Endometrium (tissue), 2 donors: ENCODE measurements at regions not wholly inside any gene's neighbourhood (a gene's known extent, or its start where the extent isn't known, plus 50 kb on each side); places are given as distances from the start of the nearest gene placed in this dataset.

Source experiments
- FAIRE-seq: peaks from 2 replicates; lab custom pipeline; 2012; peaks lifted over from hg19 to GRCh38; lab: Jason Lieb, UNC
- donor health status: control.
- donor health status: control.

DNA sequence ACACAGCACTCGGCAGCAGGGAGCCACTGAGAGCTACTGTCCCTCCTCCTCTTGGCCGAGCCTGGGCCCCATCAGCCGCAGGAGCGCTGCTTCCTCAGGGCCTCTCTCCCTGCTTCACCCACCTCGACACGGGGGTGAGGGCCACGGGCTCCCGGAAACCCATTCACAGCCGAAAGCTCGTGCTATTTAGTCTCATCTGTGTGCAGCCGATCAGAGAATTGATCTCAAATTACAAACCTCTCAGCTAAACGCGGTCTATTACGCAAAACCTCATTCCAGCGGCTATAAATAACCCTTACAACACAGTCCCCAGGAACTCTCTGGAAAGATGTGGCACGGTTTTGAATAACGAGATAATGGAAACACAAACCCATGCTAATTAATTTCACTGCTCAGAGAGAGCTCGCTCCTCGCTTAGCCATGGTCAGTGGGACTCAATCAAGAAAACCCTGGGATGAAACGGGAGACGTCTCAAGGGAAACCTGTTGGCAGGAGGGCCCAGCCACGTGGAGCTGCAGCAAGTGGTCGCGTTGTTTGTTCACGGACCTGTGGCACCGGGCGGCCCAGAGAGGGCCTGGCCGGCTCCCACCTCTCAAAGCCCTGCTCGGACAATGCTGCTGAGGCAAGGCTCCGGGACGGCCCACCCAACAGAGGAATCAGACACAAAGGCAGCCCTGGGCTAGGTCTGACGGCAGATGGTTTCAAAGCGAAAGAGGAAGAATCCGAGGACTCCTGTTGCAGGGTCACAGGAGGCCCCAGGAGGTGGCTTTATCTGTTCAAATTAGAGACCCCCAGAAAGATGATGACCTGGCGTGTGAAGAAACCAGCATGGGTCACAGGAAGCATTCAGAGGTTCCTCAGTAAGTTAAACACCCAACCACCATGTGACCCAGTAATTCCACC lies 210.5 kb downstream of the CTTN start:
- FAIRE-seq, result no peak

DNA sequence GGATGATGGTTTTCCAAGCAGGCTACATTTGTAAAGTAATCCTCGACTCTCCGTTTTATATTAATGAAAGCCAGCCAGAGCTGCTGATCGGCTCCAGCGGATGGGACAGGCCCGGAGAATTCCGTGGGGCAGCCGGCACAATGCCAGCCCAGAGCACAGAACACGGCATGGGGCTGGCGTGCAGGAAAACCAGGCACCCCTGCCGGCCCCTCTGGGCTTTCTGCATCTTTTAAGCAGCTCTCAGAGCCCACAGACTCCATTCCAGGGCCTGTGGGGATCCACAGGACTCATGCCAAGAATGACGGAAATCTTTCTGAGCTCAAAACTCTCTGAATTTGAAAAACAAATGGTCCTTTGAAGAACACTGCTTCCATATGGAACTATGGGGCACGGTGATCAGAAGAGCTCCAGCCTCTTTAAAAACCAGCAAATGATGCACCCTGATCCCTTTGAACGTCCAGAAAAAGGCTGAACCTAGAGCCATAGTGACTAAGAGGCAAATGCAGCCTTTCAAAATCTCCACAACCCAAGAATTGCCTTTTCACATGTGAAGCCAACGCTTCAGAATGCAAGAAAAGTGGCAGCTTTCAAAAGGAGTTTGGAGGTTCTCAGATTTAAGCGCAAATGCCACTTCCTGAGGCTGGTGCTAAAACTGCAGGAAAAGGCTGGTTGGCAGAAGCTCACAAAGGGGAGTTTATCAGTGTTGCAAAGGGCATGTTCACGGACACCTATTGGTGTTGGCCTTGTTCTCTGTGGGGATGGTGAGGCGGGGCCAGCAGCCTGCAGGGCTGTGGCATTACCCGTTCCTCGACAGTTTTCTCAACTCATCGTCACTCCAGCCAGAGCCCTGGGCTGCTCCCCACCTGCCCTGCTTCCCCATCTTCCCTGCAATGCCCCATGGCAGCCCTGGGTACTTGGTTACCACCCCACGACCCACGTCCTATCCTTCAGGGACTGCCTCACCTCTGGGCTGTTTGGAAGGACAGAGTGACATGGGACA lies 212.5 kb downstream of the CTTN start:
- no peak for FAIRE-seq

DNA sequence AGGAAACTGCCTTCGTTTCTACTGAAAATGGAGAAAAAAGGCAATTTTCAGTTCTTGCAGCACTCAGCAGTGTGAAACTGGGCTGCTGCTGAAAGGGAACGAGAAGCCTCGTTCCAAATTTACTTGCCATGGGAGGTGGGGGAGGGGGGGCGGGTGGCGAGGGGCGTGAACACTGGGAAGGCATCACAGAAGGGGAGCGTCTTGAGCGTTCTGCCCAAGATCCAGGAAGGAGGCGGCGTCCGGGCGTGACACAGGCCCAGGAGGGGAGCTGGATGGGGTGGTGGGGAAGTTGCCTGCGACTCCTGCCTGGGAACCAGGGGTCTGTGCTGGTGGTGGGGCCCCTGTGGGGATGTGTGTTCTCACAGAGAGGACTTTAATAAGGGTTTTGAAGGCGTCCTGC lies 213.5 kb downstream of the CTTN start:
- no peak for FAIRE-seq

GRCh38 chr11:70612459-70613141 lies 214.3 kb downstream of the CTTN start:
- FAIRE-seq, result no peak

GRCh38 chr11:70614034-70614681 lies 215.8 kb downstream of the CTTN start:
- FAIRE-seq, result no peak

- FAIRE-seq, result no peak
These were observed 216.9 kb downstream of the CTTN start for GRCh38 chr11:70615036-70615875.

DNA sequence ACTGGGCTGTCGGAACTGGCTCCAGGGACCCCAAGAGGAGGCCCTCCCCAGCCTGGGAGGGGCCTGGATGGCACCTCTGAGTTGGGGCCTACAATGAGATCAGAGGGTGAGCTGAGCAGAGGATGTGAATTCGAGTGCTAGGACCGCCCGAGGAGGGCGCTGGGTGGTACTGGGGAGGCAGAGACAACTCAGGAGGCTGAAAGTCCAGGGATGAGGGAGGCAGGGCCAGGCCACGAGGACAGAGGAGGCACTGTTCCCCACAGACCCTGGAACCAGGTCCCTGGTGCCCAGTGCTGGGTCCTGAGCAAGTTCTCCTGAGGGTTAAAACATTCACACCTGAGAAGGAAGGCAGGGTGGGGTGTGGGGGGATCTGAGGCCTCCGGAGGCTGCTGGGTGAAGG lies 218.0 kb downstream of the CTTN start:
- FAIRE-seq, result no peak

GRCh38 chr11:70616938-70617654 lies 218.8 kb downstream of the CTTN start:
- FAIRE-seq, result no peak

- FAIRE-seq, result no peak
These were observed 220.2 kb downstream of the CTTN start for GRCh38 chr11:70618431-70619101.

DNA sequence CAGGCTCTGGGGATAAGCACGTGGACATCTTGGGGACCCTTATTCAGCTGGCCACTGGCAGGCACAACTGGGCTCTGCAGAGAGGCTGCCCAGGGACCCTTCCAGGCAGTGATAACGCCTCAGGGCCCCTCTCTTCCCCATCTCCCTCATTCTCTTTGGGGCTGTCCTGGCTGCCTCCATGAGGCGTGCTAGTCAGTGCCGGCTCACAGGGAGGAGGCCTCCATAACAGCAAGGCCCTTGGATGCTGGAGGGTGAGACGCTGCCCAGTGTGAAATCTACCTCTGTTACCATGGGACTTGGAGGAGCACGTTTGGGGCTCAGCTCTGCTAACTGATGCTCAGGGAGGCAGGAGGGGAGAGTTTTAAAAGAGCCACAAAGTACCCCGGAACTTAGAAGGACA lies 221.3 kb downstream of the CTTN start:
- FAIRE-seq, result no peak

GRCh38 chr11:70620510-70621184 lies 222.3 kb downstream of the CTTN start:
- FAIRE-seq, result no peak

- no peak for FAIRE-seq
These were observed 222.9 kb downstream of the CTTN start for GRCh38 chr11:70621241-70621640.

- no peak for FAIRE-seq
These were observed 223.8 kb downstream of the CTTN start for GRCh38 chr11:70622091-70622490.

- FAIRE-seq, result no peak
These were observed 225.7 kb downstream of the CTTN start for GRCh38 chr11:70623906-70624597.

- FAIRE-seq, result no peak
These were observed 226.3 kb downstream of the CTTN start for GRCh38 chr11:70624598-70624993.

DNA sequence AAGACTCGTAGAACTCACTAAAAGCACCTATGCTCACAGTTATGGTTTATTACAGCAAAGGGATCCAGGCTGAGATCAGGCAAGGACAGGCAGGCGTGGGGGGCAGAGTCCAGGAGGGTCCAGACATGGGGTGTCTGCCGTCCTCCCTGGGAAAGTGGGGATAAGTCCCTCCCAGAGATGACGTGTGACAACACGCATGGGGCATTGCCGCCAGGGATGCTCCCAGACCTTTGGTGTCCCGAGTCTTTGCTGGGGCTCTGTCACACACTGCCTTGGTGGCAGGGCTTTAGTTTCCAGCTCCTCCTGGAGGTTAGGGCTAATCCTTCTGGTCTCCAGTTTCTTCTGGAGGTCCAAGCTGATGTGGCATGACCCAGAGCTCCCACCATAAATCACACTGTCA lies 226.7 kb downstream of the CTTN start:
- FAIRE-seq, result no peak

DNA sequence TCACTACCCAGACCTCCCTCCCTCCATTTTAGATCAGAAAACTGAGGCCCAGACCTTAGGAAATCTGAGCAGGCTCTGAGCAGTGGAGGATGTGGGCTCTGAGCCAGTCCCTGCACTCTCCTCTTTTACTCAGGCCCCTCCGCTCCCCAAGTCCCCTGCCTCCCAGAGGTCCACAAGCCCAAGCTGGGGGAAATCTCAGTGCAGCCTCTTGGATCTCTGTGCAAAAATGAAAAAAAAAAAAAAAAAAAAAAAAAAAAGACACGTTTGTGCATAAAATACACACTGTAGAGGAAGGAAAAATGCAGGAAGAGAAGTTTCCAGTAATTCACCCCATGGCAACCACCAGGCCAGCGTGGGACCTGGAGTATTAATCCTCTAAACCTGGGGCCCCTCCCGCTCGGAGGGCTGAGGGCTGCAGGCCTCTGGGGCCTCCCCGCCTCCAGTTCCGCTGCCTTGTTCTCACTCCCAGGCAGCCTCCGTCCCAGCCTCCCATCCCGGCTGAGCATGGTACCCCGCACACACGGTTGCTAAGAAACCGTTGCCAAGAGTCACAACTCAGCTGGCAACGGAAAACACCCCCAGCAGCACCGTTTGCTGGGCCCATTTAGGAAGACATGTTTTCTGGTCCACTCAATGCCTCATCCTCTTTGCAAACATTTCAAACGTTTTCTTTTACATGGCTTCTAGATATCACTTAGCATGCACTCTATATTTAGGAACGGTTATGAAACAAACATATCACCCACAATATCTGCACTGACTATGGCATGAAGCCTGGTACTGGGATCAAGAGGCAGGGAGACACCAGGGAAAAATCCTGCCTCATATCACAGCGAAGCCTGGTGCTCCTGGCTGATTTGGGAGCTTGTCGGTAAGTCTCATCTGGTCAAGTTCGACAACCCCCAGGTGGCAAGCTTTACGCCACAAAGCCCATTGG lies 227.5 kb downstream of the CTTN start:
- FAIRE-seq, result no peak
